Tibial nerve (tissue), 4 donors: ENCODE measurements at regions not wholly inside any gene's neighbourhood (a gene's known extent, or its start where the extent isn't known, plus 50 kb on each side); places are given as distances from the start of the nearest gene placed in this dataset.

ENCODE experiments used
- EP300 ChIP-seq, 2 donors: sonication (generic); formaldehyde crosslinking; IDR thresholded peaks; one replicate each; pipeline ENCODE4 v1.6.1; 2017; ENCODE audit warnings: antibody characterized with exemption in 2 of 2, mild to moderate bottlenecking in 1 of 2
- POLR2A ChIP-seq, 2 donors: fragments of 450-650 bp; IDR thresholded peaks; one replicate each; pipeline ENCODE4 v1.6.1; 2017; ENCODE audit warnings: antibody characterized with exemption in 2 of 2, mild to moderate bottlenecking in 2 of 2, moderate library complexity in 2 of 2
- TF ChIP-seq, protein P1 (sequence below), 5 experiments: fragments of 200-600 bp in 3 of 5; fragments of 450-650 bp in 2 of 5; sonication (generic) in 3 of 5; IDR thresholded peaks; one replicate each; pipeline ENCODE4 v1.5.1; 2016 to 2019; ENCODE audit warnings: antibody characterized with exemption in 5 of 5, mild to moderate bottlenecking in 3 of 5, moderate library complexity in 2 of 5

DNA sequence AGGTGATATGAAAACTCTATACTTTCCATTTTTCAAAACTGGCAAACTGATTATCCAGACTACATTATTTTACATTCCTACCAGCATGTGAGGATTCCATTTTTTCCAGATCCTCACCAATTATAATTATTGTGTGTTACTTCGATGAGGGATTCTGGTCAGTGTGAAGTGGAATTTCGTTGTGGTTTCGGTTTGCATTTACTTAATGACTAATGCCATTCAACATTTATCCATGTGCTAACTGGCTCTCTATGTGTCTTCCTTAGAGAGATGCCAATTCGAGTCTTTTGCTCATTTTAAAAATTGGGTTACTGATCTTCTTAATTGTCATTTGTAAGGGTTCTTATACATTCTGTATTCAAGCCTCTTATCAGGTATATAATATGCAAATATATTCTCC, 1551.3 kb upstream of the MIR17HG start:
- TF ChIP-seq, protein P1, sequence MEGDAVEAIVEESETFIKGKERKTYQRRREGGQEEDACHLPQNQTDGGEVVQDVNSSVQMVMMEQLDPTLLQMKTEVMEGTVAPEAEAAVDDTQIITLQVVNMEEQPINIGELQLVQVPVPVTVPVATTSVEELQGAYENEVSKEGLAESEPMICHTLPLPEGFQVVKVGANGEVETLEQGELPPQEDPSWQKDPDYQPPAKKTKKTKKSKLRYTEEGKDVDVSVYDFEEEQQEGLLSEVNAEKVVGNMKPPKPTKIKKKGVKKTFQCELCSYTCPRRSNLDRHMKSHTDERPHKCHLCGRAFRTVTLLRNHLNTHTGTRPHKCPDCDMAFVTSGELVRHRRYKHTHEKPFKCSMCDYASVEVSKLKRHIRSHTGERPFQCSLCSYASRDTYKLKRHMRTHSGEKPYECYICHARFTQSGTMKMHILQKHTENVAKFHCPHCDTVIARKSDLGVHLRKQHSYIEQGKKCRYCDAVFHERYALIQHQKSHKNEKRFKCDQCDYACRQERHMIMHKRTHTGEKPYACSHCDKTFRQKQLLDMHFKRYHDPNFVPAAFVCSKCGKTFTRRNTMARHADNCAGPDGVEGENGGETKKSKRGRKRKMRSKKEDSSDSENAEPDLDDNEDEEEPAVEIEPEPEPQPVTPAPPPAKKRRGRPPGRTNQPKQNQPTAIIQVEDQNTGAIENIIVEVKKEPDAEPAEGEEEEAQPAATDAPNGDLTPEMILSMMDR (IDR thresholded peaks at IDR 0.05), result no peak
- TF ChIP-seq POLR2A (IDR thresholded peaks at IDR 0.05) (no peak), EP300 (IDR thresholded peaks at IDR 0.05) (no peak)
